Fibroblast of skin of abdomen (primary cell): ENCODE measurements at regions not wholly inside any gene's neighbourhood (a gene's known extent, or its start where the extent isn't known, plus 50 kb on each side); places are given as distances from the start of the nearest gene placed in this dataset.

ENCODE experiments used
- DNase-seq: peaks from one replicate; pipeline ENCODE4 v3.0.0-alpha.2; 2013

DNA sequence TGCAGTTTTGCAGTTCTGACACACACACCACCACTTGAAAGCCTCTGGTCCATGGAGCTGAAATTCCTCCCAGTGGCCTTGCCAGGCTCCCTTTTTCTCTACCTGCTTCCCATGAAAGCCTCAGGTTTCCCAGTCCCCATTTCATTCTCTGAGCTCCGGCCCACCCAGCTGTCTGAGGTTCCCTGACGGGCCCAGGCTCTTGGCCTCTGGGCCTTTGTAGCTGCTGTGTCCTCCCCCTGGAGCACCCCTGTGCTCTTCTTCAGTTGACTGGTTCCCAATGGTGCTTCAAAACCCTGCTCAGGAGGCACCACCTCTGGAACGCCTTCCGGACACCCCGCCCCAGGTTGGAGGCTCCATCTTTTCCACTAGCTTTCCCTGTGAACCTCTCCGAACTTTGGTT is 155.9 kb upstream of the SHB start:
- no peak for DNase-seq

DNA sequence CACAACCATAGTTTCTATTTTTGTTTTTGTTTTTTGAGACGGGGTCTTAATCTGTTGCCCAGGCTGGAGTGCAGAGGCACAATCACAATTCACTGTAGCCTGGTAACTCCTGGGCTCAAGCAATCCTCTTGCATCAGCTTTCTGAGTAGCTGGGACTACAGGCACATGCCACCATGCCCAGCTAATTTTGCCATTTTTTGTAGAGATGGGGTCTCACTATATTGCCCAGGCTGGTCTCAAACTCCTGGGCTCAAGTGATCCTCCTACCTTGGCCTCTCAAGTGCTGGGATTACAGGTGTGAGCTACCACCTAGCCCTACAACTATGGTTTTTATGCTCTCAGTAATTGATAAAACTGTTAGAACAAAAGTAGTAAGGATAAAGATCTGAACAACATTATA is 147.5 kb upstream of the SHB start:
- no peak for DNase-seq

DNA sequence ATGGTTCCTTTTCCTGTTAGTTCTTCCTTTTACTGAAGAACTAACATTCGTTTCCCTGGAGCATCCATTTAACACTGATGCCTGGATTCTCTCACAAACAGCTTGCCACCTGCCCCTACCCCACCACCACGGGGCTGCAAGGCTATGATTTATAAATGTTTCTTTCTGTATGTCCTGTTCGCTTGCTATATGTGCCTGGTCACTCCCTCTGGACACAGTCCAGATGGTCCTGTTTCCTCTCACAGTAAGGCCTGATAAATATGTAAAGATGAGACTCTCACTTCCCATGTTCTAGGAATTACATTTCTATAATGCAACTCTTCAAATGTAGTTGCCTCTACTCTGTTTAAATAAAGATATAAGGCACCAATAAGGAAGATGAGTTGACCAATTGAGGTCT is 146.4 kb upstream of the SHB start:
- no peak for DNase-seq

DNA sequence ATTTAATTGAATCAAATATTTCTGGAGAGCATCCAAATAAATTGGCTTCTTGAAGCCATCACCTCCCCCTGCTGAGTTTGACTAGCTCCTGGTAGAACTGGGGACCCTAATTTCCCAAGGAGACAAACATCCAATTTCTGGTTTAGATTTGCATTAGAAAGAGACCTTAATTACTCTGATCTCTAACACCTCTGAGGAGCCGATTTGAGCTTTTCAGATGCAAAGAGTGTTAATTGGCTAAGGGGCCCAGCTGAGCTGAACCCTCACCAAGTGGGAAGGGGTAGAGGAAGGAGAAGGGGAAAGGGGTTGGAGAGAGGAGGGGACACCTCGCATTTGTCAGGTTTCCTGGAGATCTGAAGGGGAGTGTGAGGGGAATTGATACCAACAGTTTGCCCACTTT is 145.4 kb upstream of the SHB start:
- DNase-seq = no peak

DNA sequence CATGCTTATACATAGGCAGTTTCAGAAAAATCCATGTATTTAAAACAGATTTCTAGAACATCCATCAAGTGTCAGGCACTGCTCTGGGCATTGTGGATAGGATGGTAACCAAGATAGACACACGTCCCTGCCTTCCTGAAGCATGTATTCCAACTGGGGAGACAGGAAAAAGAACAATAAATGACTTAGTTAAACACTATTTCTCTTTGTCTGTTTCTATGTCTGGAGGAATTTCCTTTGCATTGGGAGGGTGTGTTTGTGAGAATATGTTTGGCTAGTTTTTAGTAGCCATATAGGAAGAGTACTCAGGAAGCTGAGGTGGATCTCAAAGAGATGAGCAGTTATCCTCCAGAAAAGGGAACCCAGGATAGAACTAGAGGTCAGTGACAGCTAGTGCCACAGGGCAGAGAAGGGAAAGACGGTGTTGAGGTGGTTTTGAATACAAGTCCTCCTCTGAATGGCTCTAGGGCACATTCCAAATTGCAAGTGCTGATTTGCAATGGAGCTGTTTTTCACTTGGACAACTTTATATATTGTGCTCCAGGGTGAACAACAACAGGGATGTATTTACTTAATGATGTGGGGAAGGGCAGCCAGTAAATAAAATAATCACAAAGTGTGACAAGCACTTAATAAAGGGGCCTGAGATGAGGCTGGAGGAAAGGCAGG is 144.7 kb upstream of the SHB start:
- DNase-seq = no peak

- no peak for DNase-seq
These were observed 143.0 kb upstream of the SHB start for GRCh38 chr9:38212016-38212415.

DNA sequence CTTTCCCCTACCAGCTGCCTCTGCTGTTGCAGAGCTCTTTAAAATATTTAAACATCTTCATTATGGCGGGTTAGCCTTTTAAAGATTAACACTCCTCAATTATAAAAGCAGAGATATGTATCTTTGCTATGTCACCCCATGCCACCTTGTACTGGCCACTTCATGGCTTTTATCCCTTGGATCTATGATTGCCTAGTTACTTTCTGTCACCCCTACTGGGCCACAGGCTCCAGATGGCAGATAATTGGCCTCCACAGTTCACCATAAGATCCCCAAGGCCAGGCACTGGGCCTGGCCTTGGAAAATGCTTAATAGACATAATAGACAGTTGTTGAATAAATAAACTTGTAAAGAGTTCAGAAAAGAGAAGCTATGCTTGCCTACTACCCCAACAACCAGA is 142.0 kb upstream of the SHB start:
- DNase-seq = no peak

GRCh38 chr9:38208206-38208901 is 139.3 kb upstream of the SHB start:
- DNase-seq = no peak

DNA sequence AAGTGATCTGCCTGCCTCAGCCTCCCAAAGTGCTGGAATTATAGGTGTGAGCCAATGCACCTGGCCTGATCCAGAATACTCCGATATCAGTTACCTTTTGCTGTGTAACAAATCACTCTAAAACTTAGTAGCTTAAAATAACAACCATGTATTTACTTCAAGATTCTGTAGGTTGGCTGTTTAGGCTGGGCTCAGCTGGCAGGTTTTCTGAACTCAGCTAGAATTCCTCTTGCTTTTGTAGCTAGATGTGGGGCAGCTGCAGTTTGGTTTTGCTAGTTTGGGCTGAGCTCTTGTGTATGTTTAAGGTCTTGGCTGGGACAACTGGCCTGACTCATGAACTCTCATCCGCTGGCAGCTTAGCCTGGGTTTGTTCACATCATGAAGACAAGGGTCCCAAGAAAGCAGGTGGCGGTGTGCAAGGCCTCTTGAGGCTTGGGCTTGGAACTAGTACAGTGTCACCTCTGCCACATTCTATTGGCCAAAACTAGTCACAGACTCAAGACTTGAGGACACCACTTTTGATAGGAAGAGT is 138.3 kb upstream of the SHB start:
- DNase-seq = no peak

DNA sequence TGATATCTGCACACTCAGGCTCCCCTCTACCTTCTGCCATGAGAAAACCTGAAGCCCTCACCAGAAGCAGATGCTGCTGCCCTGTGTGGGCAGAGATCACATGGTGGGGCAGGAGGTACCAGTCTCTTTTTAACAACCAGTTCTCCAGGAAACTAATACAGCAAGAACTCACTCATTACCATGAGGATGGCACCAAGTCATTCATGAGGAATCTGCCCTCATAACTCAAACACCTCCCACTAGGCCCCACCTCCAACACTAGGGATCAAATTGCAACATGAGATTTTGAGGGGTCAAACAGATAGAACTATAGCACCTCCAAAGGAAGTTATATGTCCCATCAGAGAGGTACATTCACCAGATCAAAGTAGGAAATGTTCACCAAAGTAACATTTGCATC is 136.3 kb upstream of the SHB start:
- no peak for DNase-seq

- DNase-seq = no peak
These were observed 133.4 kb upstream of the SHB start for GRCh38 chr9:38202336-38202938.

- no peak for DNase-seq
These were observed 132.8 kb upstream of the SHB start for GRCh38 chr9:38201844-38202243.

- no peak for DNase-seq
These were observed 131.4 kb upstream of the SHB start for GRCh38 chr9:38200431-38200830.

GRCh38 chr9:38198140-38198539 is 129.1 kb upstream of the SHB start:
- no peak for DNase-seq

GRCh38 chr9:38196714-38197113 is 127.7 kb upstream of the SHB start:
- no peak for DNase-seq

DNA sequence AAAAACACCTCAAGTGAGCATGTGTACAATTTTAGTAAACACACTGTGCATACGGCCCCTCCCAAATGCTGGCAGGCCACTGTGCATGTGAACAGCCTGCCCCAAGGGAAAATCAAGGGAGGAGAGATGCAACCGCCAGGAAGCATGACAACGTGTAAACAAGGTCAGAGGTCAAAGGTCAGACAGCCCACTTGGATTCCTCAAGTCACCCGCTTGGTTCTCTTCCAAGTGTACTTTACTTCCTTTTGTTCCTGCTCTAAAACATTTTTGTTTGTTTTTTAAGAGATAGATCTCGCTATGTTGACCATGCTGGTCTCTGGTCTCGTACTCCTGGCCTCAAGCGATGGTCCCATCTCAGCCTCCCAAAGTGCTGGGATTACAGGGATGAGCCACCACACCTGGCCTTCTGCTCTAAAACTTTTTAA is 126.7 kb upstream of the SHB start:
- no peak for DNase-seq

DNA sequence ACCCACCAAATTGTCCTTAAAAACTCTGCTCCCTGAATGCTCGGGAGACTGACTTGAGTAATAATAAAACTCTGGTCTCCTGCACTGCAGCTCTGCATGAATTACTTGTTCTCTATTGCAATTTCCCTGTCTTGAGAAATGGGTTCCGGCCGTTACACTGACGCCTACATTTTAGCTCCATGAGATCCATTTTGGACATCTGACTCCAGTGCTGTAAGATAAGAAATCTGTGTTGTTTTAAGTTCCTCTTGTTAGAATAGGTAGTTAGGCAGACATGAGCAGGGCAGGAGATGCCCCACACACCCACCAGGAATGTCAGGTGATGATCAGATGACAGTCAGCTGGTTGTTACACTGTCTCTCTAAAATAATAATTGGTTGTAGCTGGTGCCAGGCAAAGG is 125.8 kb upstream of the SHB start:
- DNase-seq = no peak

DNA sequence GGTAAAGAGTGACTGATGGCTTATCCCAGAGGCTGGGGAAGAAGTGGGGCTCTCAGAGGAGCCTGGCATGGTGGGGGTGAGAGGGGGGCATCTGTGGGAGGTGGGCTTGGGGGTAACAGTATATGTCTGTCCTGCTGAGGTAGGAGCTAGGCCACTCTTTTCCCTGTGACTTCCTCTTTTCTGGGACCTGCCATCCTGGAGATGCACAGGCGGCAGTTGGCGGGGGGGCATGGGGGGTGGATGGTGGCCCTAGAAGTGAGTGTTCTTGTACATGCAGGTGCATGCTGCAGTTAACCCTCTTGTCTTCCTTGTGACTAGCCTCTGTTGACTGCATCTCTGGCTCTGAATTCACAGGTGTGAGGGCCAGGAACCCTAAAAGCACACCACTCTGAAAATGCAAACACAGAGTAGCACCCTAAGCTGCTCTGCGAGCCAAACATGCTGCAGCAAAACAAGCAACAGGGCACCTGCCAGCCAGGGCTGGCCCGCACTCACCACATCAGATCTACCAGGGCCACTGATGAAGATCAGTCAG is 123.8 kb upstream of the SHB start:
- no peak for DNase-seq

DNA sequence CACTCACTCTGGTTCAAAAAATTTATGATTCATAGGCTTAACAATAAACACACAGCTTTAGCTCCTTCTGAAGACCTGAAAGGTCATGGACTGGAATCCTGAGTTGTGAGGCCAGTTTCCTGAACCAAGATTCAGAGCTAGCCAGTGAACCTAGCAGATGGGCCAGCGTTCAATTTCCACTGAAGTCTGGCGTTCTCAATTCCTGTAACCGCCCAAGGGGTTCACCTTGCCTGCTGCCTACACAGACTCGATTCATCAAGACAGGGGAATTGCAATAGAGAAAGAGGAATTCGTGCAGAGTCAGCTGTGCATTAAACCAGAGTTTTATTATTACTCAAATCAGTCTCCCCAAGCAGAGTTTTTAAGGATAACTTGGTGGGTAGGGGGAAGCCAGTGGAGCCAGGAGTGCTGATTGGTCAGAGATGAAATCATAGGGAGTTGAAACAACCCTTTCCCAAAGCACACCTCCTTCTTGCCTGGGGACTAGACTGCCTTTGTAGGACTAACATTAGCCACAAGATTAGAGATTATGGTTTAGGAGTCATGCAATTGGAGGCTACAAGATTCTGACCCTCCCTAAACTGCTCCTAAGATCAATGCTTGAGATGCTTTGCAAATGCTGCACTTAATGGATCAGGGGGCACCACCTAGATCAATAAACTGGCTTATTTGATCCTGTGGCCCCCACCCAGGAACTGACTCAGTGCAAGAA is 117.5 kb upstream of the SHB start:
- no peak for DNase-seq

DNA sequence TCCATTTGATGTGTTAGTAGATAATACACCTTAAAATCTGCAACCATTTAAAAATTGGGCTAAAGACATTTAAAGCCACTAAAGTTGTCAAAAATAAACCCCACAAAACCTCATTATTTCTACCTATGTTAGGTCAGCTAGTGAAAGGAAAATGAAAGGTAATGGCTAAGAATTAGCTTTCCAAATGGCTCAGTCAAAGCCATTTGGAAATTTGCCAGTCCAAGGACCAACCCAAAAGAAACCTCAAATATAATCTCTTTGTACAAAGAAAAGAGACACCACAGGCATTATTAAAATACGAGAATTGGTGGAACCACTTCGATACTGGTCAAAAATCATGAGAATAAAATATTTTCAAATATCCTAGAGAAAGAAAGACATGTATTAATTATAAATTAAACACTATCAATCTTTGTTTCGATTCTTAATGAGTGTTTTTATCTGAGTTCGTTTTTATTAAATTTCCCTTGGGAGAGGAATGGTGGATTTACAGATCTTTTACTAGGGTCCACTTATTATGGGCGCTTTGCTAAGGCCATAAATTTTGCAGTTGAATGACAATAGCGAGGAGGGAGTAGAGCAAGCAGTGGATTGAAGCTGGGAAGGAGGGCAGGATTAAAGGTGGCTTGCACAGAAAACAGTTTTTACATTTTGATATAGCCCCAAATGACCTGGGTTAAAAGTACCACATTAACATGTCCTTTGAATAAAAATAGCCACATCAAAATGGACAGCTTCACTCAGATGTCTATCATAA is 116.8 kb upstream of the SHB start:
- DNase-seq = no peak

GRCh38 chr9:38183994-38184568 is 115.1 kb upstream of the SHB start:
- DNase-seq = peak; percentile 33

DNA sequence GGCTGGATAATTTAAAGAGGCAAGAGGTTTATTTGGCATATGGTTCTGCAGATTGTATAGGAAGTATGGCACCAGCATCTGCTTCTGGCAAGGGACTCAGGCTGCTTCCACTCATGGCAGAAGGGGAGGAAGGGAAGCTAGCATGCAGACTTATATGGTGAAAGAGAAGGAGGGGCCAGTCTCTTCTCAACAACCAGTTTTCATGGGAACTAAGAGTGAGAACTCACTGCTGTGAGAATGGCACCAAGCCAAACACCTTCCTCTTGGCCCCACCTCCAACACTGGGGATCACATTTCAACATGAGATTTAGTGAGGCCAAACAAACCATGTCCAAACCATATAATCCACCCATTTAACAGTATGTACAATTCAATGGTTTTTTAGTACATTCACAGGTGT is 113.3 kb upstream of the SHB start:
- DNase-seq = no peak
